ENCODE measurements at regions not wholly inside any gene's neighbourhood (a gene's known extent, or its start where the extent isn't known, plus 50 kb on each side); places are given as distances from the start of the nearest gene placed in this dataset.
A peak's percentile ranks its signal among the peaks of the same experiment; 100 is the strongest.
"Not testable (repeated sequence)": the region's sequence is repeated elsewhere in the genome, so short reads cannot be mapped to it uniquely, and the experiment has no call there.

DNA sequence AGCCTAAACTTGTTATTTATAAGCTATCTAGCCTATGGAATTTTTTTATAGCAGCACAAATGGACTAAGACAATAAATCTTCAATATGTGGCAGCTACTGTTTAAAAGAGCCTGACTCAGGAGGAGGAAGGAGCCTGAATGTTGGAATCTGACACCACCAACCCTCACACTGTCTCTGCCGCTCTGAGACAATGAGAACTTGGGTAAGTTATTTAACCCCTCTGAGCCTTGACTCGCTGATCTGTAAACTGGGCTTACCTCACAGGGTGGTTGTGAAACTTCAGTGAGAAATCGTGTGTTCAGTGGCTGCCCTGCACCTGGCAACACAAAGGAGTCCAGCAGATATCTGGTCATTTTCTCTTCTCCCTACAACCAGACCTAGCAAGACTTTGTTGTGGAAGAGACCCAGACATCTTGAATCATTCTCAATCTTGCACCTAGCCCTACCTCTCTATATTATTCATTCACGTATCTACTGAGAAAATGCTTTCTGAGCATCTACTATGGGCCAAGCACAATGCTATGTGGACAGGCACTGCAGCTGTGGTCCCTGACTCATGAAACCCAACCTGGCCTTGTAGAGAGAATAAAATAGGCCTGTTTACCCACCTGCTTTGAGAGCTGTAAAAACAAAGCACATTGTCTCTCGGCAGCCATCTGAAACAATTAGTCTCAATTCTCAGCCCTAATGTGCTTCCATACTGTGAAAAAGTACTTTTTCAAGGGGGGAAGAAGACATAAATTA, 81.9 kb upstream of the SLC25A36 start:
- Histone ChIP-seq H3K27ac (no peak overlapping the region), H3K36me3 (no peaks in the 10 kb centered on the region), H3K4me1 (no peaks in the 10 kb centered on the region), H3K9me3 (no peaks in the 10 kb centered on the region), H3K27me3 (peaks cover 3% of the 10 kb centered on the region), H3K4me3 (no peak overlapping the region)
- 58 to 63% methylated on average over 4 to 5 of the region's 5 CpGs for WGBS, 2 donors (ENCODE audit: low coverage in 1 of 2)
- TF ChIP-seq CTCF (IDR thresholded peaks at IDR 0.05) = no peak
- TF ChIP-seq EP300 (IDR thresholded peaks at IDR 0.05) = no peak
- no peak for TF ChIP-seq POLR2A (IDR thresholded peaks at IDR 0.05)
- TF ChIP-seq POLR2AphosphoS5 (IDR thresholded peaks at IDR 0.05) = no peak
- ATAC-seq = no peak

- no peaks in the 10 kb centered on the region for H3K4me1 ChIP-seq
- no peak overlapping the region for H3K27ac ChIP-seq
- ATAC-seq = no peak
- H3K4me3 ChIP-seq = no peak overlapping the region
- WGBS, 2 donors (ENCODE audit: low coverage in 1 of 2) = 5 to 7% methylated on average over 6 of the region's 6 CpGs
- no peaks in the 10 kb centered on the region for H3K36me3 ChIP-seq
- H3K27me3 ChIP-seq = peaks cover 3% of the 10 kb centered on the region
- peaks cover 0 to 4% (median 0%) of the 10 kb centered on the region in 3 donors for H3K9me3 ChIP-seq
- TF ChIP-seq CTCF (IDR thresholded peaks at IDR 0.05) (peak in 3 of 4 experiments; percentile 34 to 54 (median 44)), POLR2A (IDR thresholded peaks at IDR 0.05) (no peak), POLR2AphosphoS5 (IDR thresholded peaks at IDR 0.05) (no peak), EP300 (IDR thresholded peaks at IDR 0.05) (no peak)
These were observed 78.0 kb upstream of the SLC25A36 start for GRCh38 chr3:140863580-140864009.

DNA sequence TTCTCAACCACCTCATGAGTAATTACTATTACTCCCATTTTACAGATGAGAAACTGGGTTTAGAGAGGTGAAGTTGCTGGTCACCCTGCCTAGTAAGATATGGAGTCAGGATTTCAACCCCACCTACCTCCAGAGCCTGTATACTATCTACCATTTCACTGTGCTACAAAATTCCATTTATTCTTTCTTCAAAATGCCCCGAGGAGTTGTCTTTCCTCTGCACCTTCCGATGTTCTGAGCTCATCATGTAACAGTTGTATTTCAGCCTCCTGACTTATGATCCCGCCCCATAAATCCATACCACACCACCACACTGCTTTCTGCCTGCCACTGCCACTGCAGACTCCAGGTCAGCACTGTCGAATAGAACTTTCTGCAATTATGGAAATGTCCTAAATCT, 71.3 kb upstream of the SLC25A36 start:
- no peak for ATAC-seq
- no peak overlapping the region for H3K4me3 ChIP-seq
- H3K27me3 ChIP-seq = no peaks in the 10 kb centered on the region
- H3K36me3 ChIP-seq = no peaks in the 10 kb centered on the region
- H3K4me1 ChIP-seq = no peaks in the 10 kb centered on the region
- peaks cover 0 to 4% (median 0%) of the 10 kb centered on the region in 3 donors for H3K9me3 ChIP-seq
- no peak overlapping the region for H3K27ac ChIP-seq
- TF ChIP-seq EP300 (IDR thresholded peaks at IDR 0.05) (no peak), POLR2AphosphoS5 (IDR thresholded peaks at IDR 0.05) (no peak), CTCF (IDR thresholded peaks at IDR 0.05) (no peak), POLR2A (IDR thresholded peaks at IDR 0.05) (no peak)
- 68 to 83% methylated on average over 2 to 4 of the region's 4 CpGs for WGBS, 2 donors (ENCODE audit: low coverage in 1 of 2)

DNA sequence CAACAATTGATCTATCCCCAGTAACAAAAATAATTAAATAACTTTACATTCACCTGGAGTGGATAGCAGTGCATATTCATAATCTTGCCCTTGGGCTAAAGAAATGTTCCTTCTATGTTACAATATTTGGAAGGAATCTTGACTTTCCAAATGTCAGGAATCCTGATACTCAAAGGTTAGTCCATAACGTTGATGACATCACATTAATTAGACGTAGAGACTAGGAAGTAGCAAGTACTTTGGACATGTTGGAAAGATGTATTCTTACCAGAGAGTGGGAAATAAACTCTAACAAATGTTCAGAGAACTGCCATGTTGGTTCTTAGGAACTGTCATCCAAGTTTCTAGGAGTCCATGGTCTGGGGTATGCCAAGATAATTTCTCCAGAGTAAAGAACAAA, 70.6 kb upstream of the SLC25A36 start:
- no peak for ATAC-seq
- no peak for TF ChIP-seq POLR2A (IDR thresholded peaks at IDR 0.05)
- TF ChIP-seq POLR2AphosphoS5 (IDR thresholded peaks at IDR 0.05) = no peak
- TF ChIP-seq EP300 (IDR thresholded peaks at IDR 0.05) = no peak
- TF ChIP-seq CTCF (IDR thresholded peaks at IDR 0.05) = no peak
- Histone ChIP-seq H3K4me3 (no peak overlapping the region), H3K27me3 (no peaks in the 10 kb centered on the region), H3K9me3 (peaks cover 0 to 2% (median 0%) of the 10 kb centered on the region in 3 donors), H3K4me1 (no peaks in the 10 kb centered on the region), H3K36me3 (no peaks in the 10 kb centered on the region), H3K27ac (no peak overlapping the region)
- 63 to 81% methylated on average over 2 of the region's 2 CpGs for whole genome bisulfite sequencing, 2 donors (ENCODE audit: low coverage in 1 of 2)

DNA sequence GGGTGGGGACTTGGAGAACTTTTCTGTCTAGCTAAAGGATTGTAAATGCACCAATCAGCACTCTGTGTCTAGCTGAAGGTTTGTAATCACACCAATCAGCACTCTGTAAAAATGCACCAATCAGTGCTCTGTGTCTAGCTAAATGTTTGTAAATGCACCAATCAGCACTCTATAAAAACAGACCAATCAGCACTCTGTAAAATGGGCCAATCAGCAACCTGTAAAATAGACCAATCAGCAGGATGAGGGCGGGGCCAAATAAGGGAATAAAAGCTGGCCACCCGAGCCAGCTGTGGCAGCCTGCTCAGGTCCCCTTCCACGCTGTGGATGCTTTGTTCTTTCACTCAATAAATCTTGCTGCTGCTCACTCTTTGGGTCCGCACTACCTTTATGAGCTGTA, 69.5 kb upstream of the SLC25A36 start:
- not testable (repeated sequence) for H3K9me3 ChIP-seq, H3K27me3 ChIP-seq, H3K36me3 ChIP-seq, ATAC-seq, H3K4me1 ChIP-seq, H3K27ac ChIP-seq, H3K4me3 ChIP-seq
- WGBS, 2 donors (ENCODE audit: low coverage in 1 of 2) = 63 to 77% methylated on average over 3 of the region's 4 CpGs

Measured in gastroesophageal sphincter (tissue), 4 donors.